ENCODE measurements at regions not wholly inside any gene's neighbourhood (a gene's known extent, or its start where the extent isn't known, plus 50 kb on each side); places are given as distances from the start of the nearest gene placed in this dataset.

- H3K4me3 ChIP-seq (ENCODE audit: low read depth, low read length) = no peak overlapping the region
- H3K36me3 ChIP-seq (ENCODE audit: control insufficient read depth, insufficient read depth, low read length) = no peaks in the 10 kb centered on the region
- H3K9ac ChIP-seq (ENCODE audit: low read depth, low read length) = no peak overlapping the region
- H3K27me3 ChIP-seq (ENCODE audit: control insufficient read depth, insufficient read depth, low read length) = no peaks in the 10 kb centered on the region
- H3K4me1 ChIP-seq (ENCODE audit: control insufficient read depth, insufficient read depth, low read length) = peaks cover 26% of the 10 kb centered on the region
- no peaks in the 10 kb centered on the region for H3K9me3 ChIP-seq (ENCODE audit: control insufficient read depth, insufficient read depth, low read length)
These were observed 64.3 kb upstream of the FZD7 start for GRCh38 chr2:201969241-201969937.

- Histone ChIP-seq H3K27me3 (ENCODE audit: control insufficient read depth, insufficient read depth, low read length) (no peaks in the 10 kb centered on the region), H3K9me3 (ENCODE audit: control insufficient read depth, insufficient read depth, low read length) (no peaks in the 10 kb centered on the region), H3K9ac (ENCODE audit: low read depth, low read length) (no peak overlapping the region), H3K36me3 (ENCODE audit: control insufficient read depth, insufficient read depth, low read length) (peaks cover 2% of the 10 kb centered on the region), H3K4me3 (ENCODE audit: low read depth, low read length) (no peak overlapping the region), H3K4me1 (ENCODE audit: control insufficient read depth, insufficient read depth, low read length) (peaks cover 26% of the 10 kb centered on the region)
These were observed 63.5 kb upstream of the FZD7 start for GRCh38 chr2:201969938-201970785.

- peaks cover 26% of the 10 kb centered on the region for H3K4me1 ChIP-seq (ENCODE audit: control insufficient read depth, insufficient read depth, low read length)
- H3K4me3 ChIP-seq (ENCODE audit: low read depth, low read length) = peak overlapping the region; percentile 56
- no peak overlapping the region for H3K9ac ChIP-seq (ENCODE audit: low read depth, low read length)
- no peaks in the 10 kb centered on the region for H3K27me3 ChIP-seq (ENCODE audit: control insufficient read depth, insufficient read depth, low read length)
- no peaks in the 10 kb centered on the region for H3K9me3 ChIP-seq (ENCODE audit: control insufficient read depth, insufficient read depth, low read length)
- H3K36me3 ChIP-seq (ENCODE audit: control insufficient read depth, insufficient read depth, low read length) = peaks cover 2% of the 10 kb centered on the region
These were observed 62.9 kb upstream of the FZD7 start for GRCh38 chr2:201970786-201971108.

- peak overlapping the region; percentile 68 for H3K9ac ChIP-seq (ENCODE audit: low read depth, low read length)
- peaks cover 28% of the 10 kb centered on the region for H3K4me1 ChIP-seq (ENCODE audit: control insufficient read depth, insufficient read depth, low read length)
- H3K9me3 ChIP-seq (ENCODE audit: control insufficient read depth, insufficient read depth, low read length) = no peaks in the 10 kb centered on the region
- H3K36me3 ChIP-seq (ENCODE audit: control insufficient read depth, insufficient read depth, low read length) = peaks cover 2% of the 10 kb centered on the region
- H3K4me3 ChIP-seq (ENCODE audit: low read depth, low read length) = peak overlapping the region; percentile 56
- no peaks in the 10 kb centered on the region for H3K27me3 ChIP-seq (ENCODE audit: control insufficient read depth, insufficient read depth, low read length)
These were observed 62.0 kb upstream of the FZD7 start for GRCh38 chr2:201971531-201972228.

GRCh38 chr2:201972621-201973255 lies 60.9 kb upstream of the FZD7 start:
- Histone ChIP-seq H3K4me3 (ENCODE audit: low read depth, low read length) (peak overlapping the region; percentile 56), H3K9ac (ENCODE audit: low read depth, low read length) (peak overlapping the region; percentile 68), H3K27me3 (ENCODE audit: control insufficient read depth, insufficient read depth, low read length) (no peaks in the 10 kb centered on the region), H3K4me1 (ENCODE audit: control insufficient read depth, insufficient read depth, low read length) (peaks cover 34% of the 10 kb centered on the region), H3K9me3 (ENCODE audit: control insufficient read depth, insufficient read depth, low read length) (no peaks in the 10 kb centered on the region), H3K36me3 (ENCODE audit: control insufficient read depth, insufficient read depth, low read length) (peaks cover 2% of the 10 kb centered on the region)

- no peaks in the 10 kb centered on the region for H3K27me3 ChIP-seq (ENCODE audit: control insufficient read depth, insufficient read depth, low read length)
- no peaks in the 10 kb centered on the region for H3K9me3 ChIP-seq (ENCODE audit: control insufficient read depth, insufficient read depth, low read length)
- H3K4me1 ChIP-seq (ENCODE audit: control insufficient read depth, insufficient read depth, low read length) = peaks cover 41% of the 10 kb centered on the region
- no peak overlapping the region for H3K4me3 ChIP-seq (ENCODE audit: low read depth, low read length)
- H3K36me3 ChIP-seq (ENCODE audit: control insufficient read depth, insufficient read depth, low read length) = peaks cover 2% of the 10 kb centered on the region
- no peak overlapping the region for H3K9ac ChIP-seq (ENCODE audit: low read depth, low read length)
These were observed 60.2 kb upstream of the FZD7 start for GRCh38 chr2:201973305-201973928.

- peaks cover 45% of the 10 kb centered on the region for H3K4me1 ChIP-seq (ENCODE audit: control insufficient read depth, insufficient read depth, low read length)
- no peaks in the 10 kb centered on the region for H3K27me3 ChIP-seq (ENCODE audit: control insufficient read depth, insufficient read depth, low read length)
- H3K4me3 ChIP-seq (ENCODE audit: low read depth, low read length) = no peak overlapping the region
These were observed 59.2 kb upstream of the FZD7 start for GRCh38 chr2:201974171-201975100.

GRCh38 chr2:201975434-201975833 lies 58.2 kb upstream of the FZD7 start:
- no peak overlapping the region for H3K9ac ChIP-seq (ENCODE audit: low read depth, low read length)
- H3K4me1 ChIP-seq (ENCODE audit: control insufficient read depth, insufficient read depth, low read length) = peaks cover 45% of the 10 kb centered on the region
- H3K27me3 ChIP-seq (ENCODE audit: control insufficient read depth, insufficient read depth, low read length) = no peaks in the 10 kb centered on the region
- H3K36me3 ChIP-seq (ENCODE audit: control insufficient read depth, insufficient read depth, low read length) = peaks cover 2% of the 10 kb centered on the region
- no peaks in the 10 kb centered on the region for H3K9me3 ChIP-seq (ENCODE audit: control insufficient read depth, insufficient read depth, low read length)
- H3K4me3 ChIP-seq (ENCODE audit: low read depth, low read length) = no peak overlapping the region

More at GRCh38 chr2:201974171-201975100, 59.2 kb upstream of the FZD7 start:
- H3K36me3 ChIP-seq (ENCODE audit: control insufficient read depth, insufficient read depth, low read length) = peaks cover 2% of the 10 kb centered on the region
- no peaks in the 10 kb centered on the region for H3K9me3 ChIP-seq (ENCODE audit: control insufficient read depth, insufficient read depth, low read length)
- no peak overlapping the region for H3K9ac ChIP-seq (ENCODE audit: low read depth, low read length)

GRCh38 chr2:201975964-201976612 lies 57.6 kb upstream of the FZD7 start:
- Histone ChIP-seq H3K9me3 (ENCODE audit: control insufficient read depth, insufficient read depth, low read length) (no peaks in the 10 kb centered on the region), H3K27me3 (ENCODE audit: control insufficient read depth, insufficient read depth, low read length) (no peaks in the 10 kb centered on the region), H3K9ac (ENCODE audit: low read depth, low read length) (no peak overlapping the region), H3K36me3 (ENCODE audit: control insufficient read depth, insufficient read depth, low read length) (peaks cover 2% of the 10 kb centered on the region), H3K4me3 (ENCODE audit: low read depth, low read length) (no peak overlapping the region), H3K4me1 (ENCODE audit: control insufficient read depth, insufficient read depth, low read length) (peaks cover 43% of the 10 kb centered on the region)

GRCh38 chr2:201977651-201978050 lies 56.0 kb upstream of the FZD7 start:
- H3K9ac ChIP-seq (ENCODE audit: low read depth, low read length) = no peak overlapping the region
- H3K4me1 ChIP-seq (ENCODE audit: control insufficient read depth, insufficient read depth, low read length) = peaks cover 28% of the 10 kb centered on the region
- peaks cover 2% of the 10 kb centered on the region for H3K36me3 ChIP-seq (ENCODE audit: control insufficient read depth, insufficient read depth, low read length)
- no peaks in the 10 kb centered on the region for H3K27me3 ChIP-seq (ENCODE audit: control insufficient read depth, insufficient read depth, low read length)
- H3K9me3 ChIP-seq (ENCODE audit: control insufficient read depth, insufficient read depth, low read length) = no peaks in the 10 kb centered on the region
- no peak overlapping the region for H3K4me3 ChIP-seq (ENCODE audit: low read depth, low read length)

Measured in iPS-15b (cell line).